ENCODE measurements at regions not wholly inside any gene's neighbourhood (a gene's known extent, or its start where the extent isn't known, plus 50 kb on each side); places are given as distances from the start of the nearest gene placed in this dataset.

DNA sequence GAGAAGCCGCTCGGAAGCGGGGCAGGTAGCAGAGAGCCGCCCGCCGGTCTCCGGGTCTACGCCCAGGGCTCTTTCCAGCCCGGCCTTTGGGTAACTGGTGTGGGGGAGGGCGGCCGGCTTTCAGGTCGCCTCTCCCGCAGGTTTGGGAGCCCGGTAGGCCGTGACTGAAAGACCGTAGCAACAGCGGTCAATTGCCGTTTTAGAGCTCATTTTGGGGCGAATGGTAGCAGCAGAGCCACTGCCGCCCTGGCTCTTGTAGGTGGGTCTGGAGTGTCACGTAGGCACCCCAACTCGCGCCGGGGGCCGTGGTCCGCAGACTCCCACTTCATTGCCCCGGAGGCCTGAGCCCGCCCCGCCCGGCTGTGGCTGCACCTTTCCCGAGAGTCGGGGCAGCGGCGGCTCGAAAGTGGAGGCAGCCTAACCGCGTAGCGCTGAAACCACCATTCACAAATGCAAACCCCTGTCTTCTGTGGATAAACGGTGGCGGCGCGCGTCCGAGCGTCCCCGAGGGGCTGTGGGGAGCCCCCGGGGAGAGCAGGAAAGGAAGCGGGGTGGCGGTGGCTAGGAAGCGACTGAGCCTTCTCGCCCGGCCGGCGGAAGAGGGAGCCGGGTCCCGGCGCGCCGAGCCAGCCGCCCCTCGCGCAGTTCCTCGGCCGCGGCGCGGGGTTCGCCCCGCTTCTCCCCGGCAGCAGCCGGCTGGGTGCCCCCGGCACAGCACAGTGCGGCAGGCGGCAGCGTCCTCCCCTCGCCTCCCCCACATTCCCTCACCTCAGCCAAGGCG is 2185.1 kb upstream of the TENM3 start:
- Histone ChIP-seq H3K36me3 (replicated peaks in 1 of 2; ENCODE audit: insufficient read depth in 1 of 2, low read depth in 2 of 2) (no peaks in the 10 kb centered on the region), H3K4me1 (peaks cover 30% of the 10 kb centered on the region), H3K9me3 (no peaks in the 10 kb centered on the region), H3K27me3 (peaks cover 0 to 3% of the 10 kb centered on the region in 2 donors), H3K27ac (peak overlapping the region in 3 of 4 donors; percentile 69 to 80 (median 79)), H3K4me3 (peak overlapping the region; percentile 14 to 53)
- 0 to 1% methylated on average over 13 to 73 of the region's 77 CpGs for WGBS, 2 donors
- intact Hi-C loops (cut with DNase I), result no loop called here
- DNase-seq (peak in 3 of 4 donors; percentile 47 to 68 (median 52)), ATAC-seq (peak; percentile 61)
- TF ChIP-seq POLR2A (IDR thresholded peaks at IDR 0.05) (peak in 2 of 3 donors; percentile 25 to 46), CTCF (IDR thresholded peaks at IDR 0.05) (no peak)

GRCh38 chr4:180058691-180059215 is 2184.4 kb upstream of the TENM3 start:
- no peaks in the 10 kb centered on the region for H3K36me3 ChIP-seq (replicated peaks in 1 of 2; ENCODE audit: insufficient read depth in 1 of 2, low read depth in 2 of 2)
- H3K9me3 ChIP-seq, result no peaks in the 10 kb centered on the region
- DNase-seq (peak; percentile 23 to 74 (median 72)), ATAC-seq (peak; percentile 85)
- TF ChIP-seq CTCF (IDR thresholded peaks at IDR 0.05), result peak in 1 of 7 experiments; percentile 6
- peak in 2 of 3 donors; percentile 59 to 66 for TF ChIP-seq POLR2A (IDR thresholded peaks at IDR 0.05)
- H3K27me3 ChIP-seq, result peaks cover 0 to 3% of the 10 kb centered on the region in 2 donors
- 0 to 1% methylated on average over 37 to 63 of the region's 72 CpGs for WGBS, 2 donors
- peaks cover 30% of the 10 kb centered on the region for H3K4me1 ChIP-seq
- peak overlapping the region in 3 of 4 donors; percentile 59 to 80 (median 79) for H3K27ac ChIP-seq
- intact Hi-C loops (cut with DNase I), result no loop called here
- H3K4me3 ChIP-seq, result peak overlapping the region in 1 of 2 donors; percentile 30

DNA sequence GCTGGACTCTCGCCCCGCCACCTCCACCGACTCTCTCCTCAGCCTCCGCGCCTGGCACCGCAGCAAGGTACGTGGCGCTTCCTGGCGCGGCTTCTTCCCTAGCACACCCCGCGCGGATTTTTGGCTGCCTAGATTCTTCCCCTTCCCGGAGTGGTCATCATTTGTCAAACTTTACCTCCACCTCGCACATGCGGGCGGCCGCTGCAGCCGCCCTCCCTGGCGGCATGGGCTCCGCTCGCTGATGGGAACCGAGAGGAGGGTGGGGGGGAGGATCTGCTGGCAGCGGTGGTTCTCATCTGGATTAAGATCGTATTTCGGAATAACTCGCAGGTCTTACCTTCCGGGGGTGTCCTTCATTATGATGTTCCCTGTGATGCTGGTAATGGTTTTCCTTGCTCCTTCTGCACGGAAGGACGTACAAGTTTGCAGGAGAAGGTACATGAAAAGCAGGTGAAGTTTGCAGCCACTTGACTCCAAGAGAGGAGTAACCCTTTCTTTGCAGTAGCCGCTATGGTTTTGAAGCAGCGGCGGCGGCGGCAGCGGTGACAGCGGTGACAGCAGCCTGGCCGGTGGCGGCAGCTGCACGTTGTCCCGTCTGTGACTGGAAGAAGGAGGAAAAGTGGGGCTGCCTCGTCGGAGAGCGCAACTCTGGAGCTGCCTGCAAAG is 2183.9 kb upstream of the TENM3 start:
- H3K27ac ChIP-seq, result peak overlapping the region in 3 of 4 donors; percentile 59 to 80 (median 79)
- ATAC-seq (peak; percentile 24), DNase-seq (peak in 3 of 4 donors; percentile 6 to 29 (median 26))
- no peaks in the 10 kb centered on the region for H3K36me3 ChIP-seq (replicated peaks in 1 of 2; ENCODE audit: insufficient read depth in 1 of 2, low read depth in 2 of 2)
- H3K9me3 ChIP-seq, result no peaks in the 10 kb centered on the region
- TF ChIP-seq POLR2A (IDR thresholded peaks at IDR 0.05), result no peak
- TF ChIP-seq CTCF (IDR thresholded peaks at IDR 0.05), result no peak
- H3K4me1 ChIP-seq, result peaks cover 30% of the 10 kb centered on the region
- intact Hi-C loops (cut with DNase I), result no loop called here
- peaks cover 0 to 3% of the 10 kb centered on the region in 2 donors for H3K27me3 ChIP-seq
- WGBS, 2 donors, result 1% methylated on average over 33 to 44 of the region's 44 CpGs
- peak overlapping the region; percentile 6 to 32 for H3K4me3 ChIP-seq

DNA sequence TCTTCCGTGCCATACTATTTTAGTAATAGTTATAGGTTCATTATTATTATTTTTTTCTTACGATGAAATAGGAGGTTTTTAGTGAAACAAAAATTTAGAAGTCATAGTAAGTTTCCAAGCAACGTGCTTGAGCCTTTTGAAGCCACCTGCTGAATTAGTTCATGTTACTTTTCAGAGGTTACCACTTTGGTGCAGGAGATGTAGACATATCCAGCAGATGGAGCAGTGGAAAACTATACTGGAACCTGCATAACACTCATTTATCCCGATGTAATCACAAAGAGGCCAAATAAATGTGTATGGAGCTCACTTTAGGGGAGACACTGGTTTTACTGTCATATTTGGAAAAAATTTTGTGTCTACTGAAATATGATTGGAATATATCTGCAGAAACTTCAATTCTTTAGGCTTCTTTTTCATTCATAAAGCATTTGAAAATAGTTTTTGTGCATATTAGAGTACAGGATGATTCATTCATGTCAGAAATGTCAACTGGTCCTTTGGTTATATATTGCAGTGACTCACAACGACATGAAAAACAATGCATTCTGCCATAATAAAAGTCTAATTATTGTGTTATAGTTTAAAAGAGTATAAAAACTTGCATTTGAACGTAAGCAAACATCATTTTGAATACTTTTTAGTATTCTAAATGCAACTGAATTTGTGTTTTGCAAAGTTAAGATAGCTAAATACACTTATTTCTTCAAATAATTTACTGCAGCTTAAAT is 2182.9 kb upstream of the TENM3 start:
- peaks cover 30% of the 10 kb centered on the region for H3K4me1 ChIP-seq
- H3K4me3 ChIP-seq, result peak overlapping the region in 1 of 2 donors; percentile 32
- TF ChIP-seq CTCF (IDR thresholded peaks at IDR 0.05) (peak in 2 of 7 experiments; percentile 16 to 37), POLR2A (IDR thresholded peaks at IDR 0.05) (no peak)
- DNase-seq (no peak), ATAC-seq (no peak)
- 19 to 20% methylated on average over 6 of the region's 6 CpGs for WGBS, 2 donors
- intact Hi-C loops (cut with DNase I), result no loop called here
- peaks cover 0 to 3% of the 10 kb centered on the region in 2 donors for H3K27me3 ChIP-seq
- H3K27ac ChIP-seq, result no peak overlapping the region
- H3K9me3 ChIP-seq, result no peaks in the 10 kb centered on the region
- H3K36me3 ChIP-seq (replicated peaks in 1 of 2; ENCODE audit: insufficient read depth in 1 of 2, low read depth in 2 of 2), result no peaks in the 10 kb centered on the region
